ENCODE measurements at regions not wholly inside any gene's neighbourhood (a gene's known extent, or its start where the extent isn't known, plus 50 kb on each side); places are given as distances from the start of the nearest gene placed in this dataset.

DNA sequence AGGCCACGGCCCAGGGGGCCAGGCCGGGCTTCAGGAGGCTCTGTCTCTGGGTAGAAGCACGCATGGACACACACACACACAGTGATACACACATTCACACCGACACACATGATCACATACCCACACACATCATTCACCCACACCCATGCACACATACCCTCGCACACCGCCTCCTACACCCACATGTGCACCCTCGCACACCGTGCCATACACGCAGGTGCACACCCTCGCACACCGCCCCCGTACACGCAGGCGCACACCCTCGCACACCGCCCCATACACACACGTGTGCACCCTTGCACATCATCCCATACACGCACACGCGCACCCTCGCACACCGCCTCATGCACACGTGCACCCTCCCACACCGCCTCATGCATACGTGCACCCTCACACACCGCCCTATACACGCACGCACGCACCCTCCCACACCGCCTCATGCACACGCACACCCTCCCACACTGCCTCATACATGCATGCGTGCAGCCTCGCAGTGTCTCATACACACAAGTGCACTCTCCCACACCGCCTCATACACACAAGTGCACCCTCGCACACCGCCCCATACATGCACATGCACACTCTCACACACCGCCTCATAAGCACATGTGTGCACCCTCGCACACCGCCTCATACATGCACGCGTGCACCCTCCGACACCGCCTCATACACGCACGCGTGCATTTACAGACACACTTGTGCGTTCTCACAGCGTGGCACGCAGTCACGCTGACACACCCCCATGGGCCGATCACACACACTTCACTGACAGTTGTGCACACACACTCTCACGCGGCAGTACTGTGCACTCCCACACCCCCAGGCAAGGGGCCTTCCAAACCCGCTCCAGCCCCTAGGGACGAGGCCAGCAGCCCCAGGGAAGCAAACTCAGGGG is 128.1 kb downstream of the SIK1 start:
- CTCF ChIA-PET, result no interaction called here
- no peak overlapping the region for H3K4me3 Mint-ChIP-seq
- intact Hi-C loops (cut with micrococcal nuclease), result no loop called here
- no peaks in the 10 kb centered on the region for H3K27me3 Mint-ChIP-seq (ENCODE audit: low read depth)
- H3K9me3 Mint-ChIP-seq, result peaks cover 3% of the 10 kb centered on the region
- no peak overlapping the region for H3K27ac Mint-ChIP-seq
- no peak for DNase-seq
- H3K4me1 Mint-ChIP-seq (ENCODE audit: low read depth), result no peaks in the 10 kb centered on the region
- H3K36me3 Mint-ChIP-seq (ENCODE audit: low read depth), result no peaks in the 10 kb centered on the region

DNA sequence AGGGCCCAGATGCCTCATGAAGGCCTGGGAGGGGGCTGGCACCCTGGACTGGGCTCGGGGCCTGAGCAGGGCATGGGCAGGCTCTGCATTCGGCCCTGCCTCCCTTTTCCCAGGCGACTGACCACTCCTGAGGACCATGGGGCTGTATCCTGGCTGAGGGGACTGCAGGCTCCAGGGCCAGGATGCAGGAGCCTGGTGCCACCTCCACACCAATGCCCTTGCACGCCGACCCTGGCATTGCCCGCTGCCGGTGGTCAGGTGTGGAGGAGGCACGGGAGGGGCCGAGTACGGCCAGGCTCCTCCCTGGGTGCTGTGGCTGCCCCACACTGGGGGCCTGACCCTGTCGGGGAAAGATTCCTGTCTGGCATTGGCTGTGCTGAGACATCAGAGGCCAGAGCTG is 128.9 kb downstream of the SIK1 start:
- Mint-ChIP-seq H3K4me3 (no peak overlapping the region), H3K9me3 (peaks cover 3% of the 10 kb centered on the region), H3K4me1 (ENCODE audit: low read depth) (no peaks in the 10 kb centered on the region), H3K36me3 (ENCODE audit: low read depth) (no peaks in the 10 kb centered on the region), H3K27me3 (ENCODE audit: low read depth) (no peaks in the 10 kb centered on the region), H3K27ac (no peak overlapping the region)
- CTCF ChIA-PET, result no interaction called here
- DNase-seq, result no peak
- intact Hi-C loops (cut with micrococcal nuclease), result no loop called here

DNA sequence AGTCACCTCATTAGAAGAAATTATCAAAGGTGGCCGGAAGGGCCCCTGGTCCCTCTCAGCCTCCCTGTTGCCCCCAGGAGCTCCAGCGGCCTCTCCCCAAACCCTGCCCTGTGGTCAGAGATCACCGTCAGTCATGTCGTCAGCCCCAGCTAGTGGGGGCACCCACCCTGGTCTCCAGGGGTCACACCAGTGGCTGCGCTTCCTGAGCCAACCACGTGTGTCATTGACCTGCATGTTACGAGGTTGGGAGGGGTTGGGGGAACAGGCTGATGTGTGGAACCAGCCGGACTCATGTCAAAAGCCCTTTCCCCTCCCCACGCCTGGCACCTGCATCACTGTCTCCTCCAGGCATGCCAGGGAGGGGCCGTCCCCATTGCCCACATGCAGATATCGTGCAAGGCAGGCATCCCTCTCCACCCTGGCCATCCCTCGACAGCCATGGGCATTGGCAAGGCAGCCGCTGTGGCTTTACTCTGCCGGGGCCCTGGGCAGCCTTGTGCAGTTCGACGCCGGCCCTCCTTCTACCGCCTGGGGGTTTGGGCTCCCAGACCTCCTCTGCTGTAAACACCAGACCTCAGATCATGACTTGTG is 128.7 kb downstream of the CRYAA start:
- no peaks in the 10 kb centered on the region for H3K27me3 Mint-ChIP-seq (ENCODE audit: low read depth)
- DNase-seq, result no peak

DNA sequence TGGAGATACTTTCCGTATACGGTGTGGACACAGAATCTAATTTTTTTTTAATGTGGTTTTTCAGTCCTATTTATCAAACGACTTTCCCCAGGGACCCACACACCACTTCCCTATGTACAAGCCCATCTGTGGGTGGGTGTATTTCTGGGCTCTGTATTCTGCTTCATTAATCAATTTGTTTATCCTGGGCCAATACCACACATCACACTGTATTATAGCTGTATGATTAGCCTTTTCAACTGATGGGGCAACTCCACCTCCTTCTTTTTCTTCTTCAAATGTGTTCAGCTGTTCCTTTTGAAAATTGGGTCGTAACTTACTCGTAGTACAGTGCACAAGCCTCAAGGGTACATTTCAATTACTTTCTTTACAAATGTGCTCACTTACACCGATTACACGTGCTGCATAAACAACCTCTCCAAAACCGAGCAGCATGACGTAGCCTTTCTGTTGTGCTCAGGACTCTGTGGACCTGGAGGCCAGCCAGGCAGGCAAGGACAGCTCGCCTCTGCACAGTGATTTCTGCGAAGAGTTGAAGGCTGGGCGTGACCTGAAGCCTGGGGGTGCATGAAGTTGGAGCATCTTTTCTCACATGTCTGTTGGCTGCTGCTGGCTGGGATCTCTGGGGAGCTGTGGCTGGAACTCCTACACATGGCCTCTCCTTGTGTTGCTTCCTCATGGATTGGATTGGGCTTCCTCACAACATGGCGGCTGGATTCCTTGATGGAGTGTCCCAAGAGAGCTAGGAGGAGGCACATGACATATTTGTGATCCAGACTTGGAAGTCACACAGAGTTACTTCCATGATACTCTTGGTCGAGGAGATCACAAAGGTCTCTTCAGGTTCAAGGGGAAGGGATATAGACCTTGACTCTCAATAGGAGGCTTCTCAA is 126.5 kb downstream of the CRYAA start:
- Mint-ChIP-seq H3K27ac (no peak overlapping the region), H3K4me3 (no peak overlapping the region), H3K4me1 (ENCODE audit: low read depth) (no peaks in the 10 kb centered on the region), H3K9me3 (peaks cover 3% of the 10 kb centered on the region), H3K27me3 (ENCODE audit: low read depth) (no peaks in the 10 kb centered on the region), H3K36me3 (ENCODE audit: low read depth) (no peaks in the 10 kb centered on the region)
- intact Hi-C loops (cut with micrococcal nuclease), result no loop called here
- CTCF ChIA-PET, result no interaction called here
- DNase-seq, result no peak

More for the DNA sequence above, 128.7 kb downstream of the CRYAA start:
- H3K4me1 Mint-ChIP-seq (ENCODE audit: low read depth), result no peaks in the 10 kb centered on the region
- H3K4me3 Mint-ChIP-seq, result no peak overlapping the region
- intact Hi-C loops (cut with micrococcal nuclease), result no loop called here
- CTCF ChIA-PET, result no interaction called here
- H3K36me3 Mint-ChIP-seq (ENCODE audit: low read depth), result no peaks in the 10 kb centered on the region
- peaks cover 3% of the 10 kb centered on the region for H3K9me3 Mint-ChIP-seq
- no peak overlapping the region for H3K27ac Mint-ChIP-seq

DNA sequence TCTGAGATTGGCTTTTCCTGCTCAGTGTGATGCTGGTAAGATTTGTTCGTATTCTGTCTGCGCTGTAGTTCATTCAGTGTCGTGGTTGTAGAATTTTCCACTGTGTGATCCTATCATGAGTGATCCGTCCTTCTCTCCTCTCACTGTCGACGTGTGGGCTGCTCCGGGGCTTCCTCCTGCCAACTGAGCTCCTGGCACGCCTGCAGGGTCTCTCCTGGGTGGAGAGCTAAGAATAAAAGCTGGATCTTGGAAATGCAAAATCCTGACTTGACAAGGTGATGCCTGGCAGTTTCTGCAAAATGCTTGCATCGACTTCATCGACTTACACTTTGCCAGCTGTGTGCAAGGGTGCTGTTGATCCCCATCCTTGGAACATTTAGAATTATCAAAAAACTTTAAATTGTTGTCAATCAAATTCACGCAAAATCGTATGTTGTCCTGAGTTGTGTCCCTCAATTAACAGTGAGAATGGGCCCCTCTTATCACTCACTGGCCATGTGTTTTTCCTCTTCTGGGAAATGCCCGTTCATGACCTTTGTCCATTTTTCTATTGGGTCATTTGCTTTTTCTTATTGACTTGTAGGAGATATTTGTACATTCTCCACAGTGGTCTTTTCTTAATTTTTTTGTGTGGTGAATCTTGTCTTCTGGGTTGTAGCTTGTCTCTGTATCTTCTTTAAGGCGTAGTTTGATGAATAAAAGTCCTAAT is 125.5 kb downstream of the CRYAA start:
- Mint-ChIP-seq H3K4me1 (ENCODE audit: low read depth) (no peaks in the 10 kb centered on the region), H3K27ac (no peak overlapping the region), H3K9me3 (peaks cover 6% of the 10 kb centered on the region), H3K4me3 (no peak overlapping the region), H3K27me3 (ENCODE audit: low read depth) (no peaks in the 10 kb centered on the region), H3K36me3 (ENCODE audit: low read depth) (no peaks in the 10 kb centered on the region)
- intact Hi-C loops (cut with micrococcal nuclease), result no loop called here
- CTCF ChIA-PET, result no interaction called here
- DNase-seq, result no peak

DNA sequence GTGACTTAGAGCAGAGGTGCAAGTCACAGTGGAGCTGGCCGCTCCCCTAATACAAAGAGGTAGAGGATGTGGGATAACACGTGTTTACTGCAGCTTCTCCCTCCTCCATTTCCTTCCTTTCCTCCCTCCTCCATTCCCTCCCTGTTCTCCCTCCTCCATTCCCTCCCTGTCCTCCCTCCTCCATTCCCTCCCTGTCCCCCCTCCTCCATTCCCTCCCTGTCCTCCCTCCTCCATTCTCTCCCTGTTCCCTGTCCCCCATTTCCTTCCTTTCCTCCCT is 124.0 kb downstream of the CRYAA start:
- peaks cover 8% of the 10 kb centered on the region for H3K9me3 Mint-ChIP-seq
- intact Hi-C loops (cut with micrococcal nuclease), result no loop called here
- H3K4me3 Mint-ChIP-seq, result no peak overlapping the region
- no peak for DNase-seq
- no peaks in the 10 kb centered on the region for H3K36me3 Mint-ChIP-seq (ENCODE audit: low read depth)
- CTCF ChIA-PET, result no interaction called here
- no peak overlapping the region for H3K27ac Mint-ChIP-seq
- no peaks in the 10 kb centered on the region for H3K4me1 Mint-ChIP-seq (ENCODE audit: low read depth)
- H3K27me3 Mint-ChIP-seq (ENCODE audit: low read depth), result no peaks in the 10 kb centered on the region

DNA sequence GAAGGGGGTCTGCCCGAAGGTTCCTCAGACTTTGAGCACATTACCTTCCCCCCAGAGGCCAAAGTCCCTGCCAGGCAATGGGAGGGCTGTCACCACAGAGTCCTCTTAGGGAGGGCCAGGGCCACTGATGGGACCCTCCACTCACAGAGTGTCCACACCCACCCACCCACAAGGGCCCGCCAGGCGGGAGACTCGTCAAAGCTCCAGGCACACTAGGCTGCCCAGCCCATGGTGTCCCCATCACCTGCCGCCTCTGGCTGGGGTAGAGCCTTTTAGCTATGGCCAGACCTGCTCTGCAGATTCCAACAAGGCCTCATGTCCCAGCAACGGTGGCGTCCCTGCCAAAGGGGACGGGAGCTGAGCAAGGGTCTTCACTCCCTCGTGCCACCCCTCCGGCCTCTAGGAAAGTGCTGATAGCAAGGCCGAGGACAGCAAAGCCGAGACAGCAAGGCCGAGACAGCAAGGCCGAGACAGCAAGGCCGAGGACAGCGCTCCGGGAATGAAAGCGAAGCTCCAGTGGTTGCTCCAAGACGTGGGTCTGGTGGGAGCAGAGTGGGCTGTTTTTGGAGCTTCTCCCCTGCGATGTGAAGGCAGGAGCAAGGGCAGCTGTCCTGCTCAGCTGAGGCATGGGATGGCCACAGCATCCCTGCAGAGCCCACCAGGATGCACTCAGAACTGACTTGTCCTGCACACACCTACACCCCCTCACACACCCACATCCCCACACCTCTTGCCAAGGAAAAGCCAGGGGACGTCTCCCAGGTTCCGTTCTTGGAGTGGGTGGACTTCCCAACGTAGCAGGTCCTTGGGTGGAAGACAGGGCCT is 123.4 kb downstream of the CRYAA start:
- CTCF ChIA-PET, result no interaction called here
- DNase-seq, result no peak
- no peaks in the 10 kb centered on the region for H3K27me3 Mint-ChIP-seq (ENCODE audit: low read depth)
- H3K9me3 Mint-ChIP-seq, result peaks cover 8% of the 10 kb centered on the region
- H3K36me3 Mint-ChIP-seq (ENCODE audit: low read depth), result no peaks in the 10 kb centered on the region
- intact Hi-C loops (cut with micrococcal nuclease), result no loop called here
- no peak overlapping the region for H3K4me3 Mint-ChIP-seq
- H3K27ac Mint-ChIP-seq, result no peak overlapping the region
- peaks cover under 1% of the 10 kb centered on the region for H3K4me1 Mint-ChIP-seq (ENCODE audit: low read depth)

DNA sequence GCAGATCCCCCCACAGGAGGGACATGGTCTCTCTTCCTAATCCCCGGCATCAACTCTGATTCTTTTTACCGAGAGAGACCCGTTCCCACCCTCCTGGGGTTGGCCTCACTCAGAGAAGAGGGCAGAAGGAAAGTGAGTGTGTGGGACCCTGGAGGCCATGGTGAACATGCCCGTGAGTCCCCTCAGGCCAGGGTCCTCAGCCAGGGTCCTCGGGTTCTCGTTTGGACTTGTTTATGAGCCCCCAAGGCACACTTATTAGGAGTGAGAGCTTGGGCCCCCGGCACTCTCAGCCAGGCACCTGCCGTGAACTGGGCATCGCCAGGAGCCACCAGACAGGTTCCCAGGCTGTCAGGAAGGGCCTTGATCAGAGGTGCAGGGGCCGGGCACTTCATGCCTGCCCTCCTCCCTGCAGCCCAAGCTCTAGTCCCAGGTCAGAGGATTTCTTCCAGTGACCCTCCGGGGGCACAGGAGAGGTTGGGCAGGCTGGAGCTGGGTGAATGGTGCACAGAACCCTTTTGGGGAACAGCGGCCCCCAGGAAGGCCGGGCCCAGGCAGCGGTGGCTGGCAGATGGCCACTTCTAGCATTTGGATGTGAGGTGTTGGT is 122.6 kb downstream of the CRYAA start:
- peaks cover 8% of the 10 kb centered on the region for H3K9me3 Mint-ChIP-seq
- no peak overlapping the region for H3K4me3 Mint-ChIP-seq
- DNase-seq, result no peak
- intact Hi-C loops (cut with micrococcal nuclease), result no loop called here
- H3K27ac Mint-ChIP-seq, result no peak overlapping the region
- H3K27me3 Mint-ChIP-seq (ENCODE audit: low read depth), result no peaks in the 10 kb centered on the region
- peaks cover 4% of the 10 kb centered on the region for H3K4me1 Mint-ChIP-seq (ENCODE audit: low read depth)
- no peaks in the 10 kb centered on the region for H3K36me3 Mint-ChIP-seq (ENCODE audit: low read depth)
- CTCF ChIA-PET, result no interaction called here

DNA sequence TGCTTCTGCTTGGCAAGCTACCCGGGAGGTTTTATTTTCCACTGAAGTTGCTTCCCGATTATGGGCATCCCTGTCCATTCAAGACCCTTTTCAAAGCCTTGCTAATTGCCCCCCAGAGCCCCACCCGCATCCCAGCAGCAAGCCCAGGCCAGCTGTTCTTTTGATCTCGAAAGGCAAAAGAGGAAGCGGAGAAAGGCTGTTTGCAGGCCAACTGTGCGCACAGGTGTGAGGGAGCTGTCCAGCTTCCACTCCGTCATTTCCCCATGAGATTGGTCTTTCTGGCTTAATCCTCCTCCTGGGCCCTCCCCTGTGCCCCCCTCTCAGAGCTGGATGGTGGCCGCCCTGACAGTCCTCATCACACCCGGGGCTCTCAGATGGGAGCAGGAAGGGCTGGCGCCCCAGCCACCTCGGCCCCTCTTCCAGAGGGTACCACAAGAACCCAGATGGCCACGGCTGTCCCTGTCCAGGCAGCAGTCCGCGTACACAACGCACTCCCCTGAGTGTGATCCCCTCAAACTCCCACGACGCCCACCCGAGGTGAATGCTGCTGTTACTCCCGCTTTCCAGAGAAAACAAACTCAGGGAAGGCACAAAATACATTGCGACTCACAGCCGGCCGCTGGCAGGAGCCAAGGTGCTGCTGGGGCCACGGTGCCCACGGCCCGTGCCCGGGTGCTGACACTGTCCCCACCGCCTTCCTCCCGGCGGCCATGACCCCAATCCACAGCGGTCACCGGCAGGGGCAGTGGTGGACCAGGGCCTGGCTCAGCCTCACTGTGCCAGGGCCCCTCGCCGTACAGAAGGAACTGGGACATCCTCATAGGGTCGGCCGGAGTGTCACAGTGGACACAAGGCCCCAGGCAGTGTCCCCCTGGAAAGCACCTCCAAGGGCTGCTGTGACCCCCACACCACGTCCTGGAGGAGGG is 121.9 kb downstream of the CRYAA start:
- intact Hi-C loops (cut with micrococcal nuclease), result no loop called here
- Mint-ChIP-seq H3K36me3 (ENCODE audit: low read depth) (no peaks in the 10 kb centered on the region), H3K27me3 (ENCODE audit: low read depth) (no peaks in the 10 kb centered on the region), H3K27ac (no peak overlapping the region), H3K4me1 (ENCODE audit: low read depth) (peaks cover 4% of the 10 kb centered on the region), H3K4me3 (no peak overlapping the region), H3K9me3 (peaks cover 7% of the 10 kb centered on the region)
- no peak for DNase-seq
- CTCF ChIA-PET, result no interaction called here

DNA sequence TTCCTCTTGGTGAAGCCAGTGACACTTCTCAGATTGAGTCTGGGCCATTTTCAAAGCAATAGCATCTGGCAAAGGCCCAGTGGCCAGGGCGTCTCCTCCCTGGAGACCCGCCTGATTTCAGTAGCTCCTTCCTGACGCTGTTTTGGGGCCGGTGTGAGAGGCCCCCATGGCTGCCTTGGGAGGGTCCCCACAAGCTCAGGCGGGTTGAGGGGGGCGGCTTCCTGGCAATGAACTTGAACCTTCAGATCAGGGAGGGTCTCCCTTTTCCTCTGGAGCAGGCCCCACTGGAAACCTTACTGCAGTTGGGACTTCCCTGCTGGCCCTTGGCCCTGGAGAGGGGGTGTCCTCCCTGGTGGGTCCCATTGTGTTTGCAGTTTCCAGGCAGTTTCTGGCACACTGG is 121.2 kb downstream of the CRYAA start:
- peaks cover 4% of the 10 kb centered on the region for H3K4me1 Mint-ChIP-seq (ENCODE audit: low read depth)
- CTCF ChIA-PET, result no interaction called here

DNA sequence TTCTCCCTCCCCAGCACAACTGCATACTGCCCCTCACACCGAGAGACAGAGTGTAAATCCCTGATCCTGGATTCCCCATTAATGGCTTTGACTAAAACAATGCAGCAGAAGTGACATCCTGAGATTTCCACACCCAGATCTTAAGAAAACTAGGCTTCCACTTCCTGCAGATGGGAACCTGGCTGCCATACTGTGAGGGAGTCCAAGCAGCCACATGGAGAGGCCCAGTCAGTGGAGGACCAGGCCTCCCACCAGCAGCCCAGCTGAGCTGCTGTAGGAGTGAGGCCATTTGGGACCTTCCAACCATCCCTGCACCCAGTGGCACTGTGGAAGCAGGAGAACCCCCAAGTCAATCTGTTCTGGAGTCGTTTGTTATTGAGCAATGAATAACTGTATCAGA is 120.6 kb downstream of the CRYAA start:
- peaks cover 4% of the 10 kb centered on the region for H3K9me3 Mint-ChIP-seq
- H3K36me3 Mint-ChIP-seq (ENCODE audit: low read depth), result no peaks in the 10 kb centered on the region
- no peak overlapping the region for H3K4me3 Mint-ChIP-seq
- no peak overlapping the region for H3K27ac Mint-ChIP-seq
- H3K27me3 Mint-ChIP-seq (ENCODE audit: low read depth), result no peaks in the 10 kb centered on the region
- CTCF ChIA-PET, result no interaction called here
- intact Hi-C loops (cut with micrococcal nuclease), result no loop called here
- H3K4me1 Mint-ChIP-seq (ENCODE audit: low read depth), result peaks cover 4% of the 10 kb centered on the region
- DNase-seq, result no peak

More for the DNA sequence above, 121.2 kb downstream of the CRYAA start:
- H3K4me3 Mint-ChIP-seq, result no peak overlapping the region
- no peak overlapping the region for H3K27ac Mint-ChIP-seq
- peaks cover 4% of the 10 kb centered on the region for H3K9me3 Mint-ChIP-seq
- intact Hi-C loops (cut with micrococcal nuclease), result no loop called here
- H3K27me3 Mint-ChIP-seq (ENCODE audit: low read depth), result no peaks in the 10 kb centered on the region
- no peaks in the 10 kb centered on the region for H3K36me3 Mint-ChIP-seq (ENCODE audit: low read depth)
- DNase-seq, result no peak

Data from activated naive CD4-positive, alpha-beta T cell treated with anti-CD3 and anti-CD28 coated beads for 36 hours (primary cell).